Neural cell (in vitro differentiated cells): ENCODE measurements at regions not wholly inside any gene's neighbourhood (a gene's known extent, or its start where the extent isn't known, plus 50 kb on each side); places are given as distances from the start of the nearest gene placed in this dataset.

Experiments
- H2AFZ ChIP-seq: fragments of 200-600, 300-800 bp; sonication (generic), shearing (Covaris generic); 2 replicates; pipeline ENCODE4 v1.6.0; 2014; ENCODE audit warnings: low read depth, mild to moderate bottlenecking, antibody characterized with exemption, low read length, moderate library complexity
- H3F3A ChIP-seq: fragments of 200-600 bp; shearing (Covaris generic); 2 replicates; pipeline ENCODE4 v1.6.1; 2016; ENCODE audit warnings: mild to moderate bottlenecking, moderate library complexity, mixed read lengths, antibody characterized with exemption, low read length; ENCODE audit not compliant: insufficient read depth, poor library complexity, severe bottlenecking
- H3K27ac ChIP-seq: fragments of 200-600, 300-800 bp; sonication (generic), shearing (Covaris generic); 2 replicates; pipeline ENCODE4 v1.5.1; 2014; ENCODE audit warnings: mild to moderate bottlenecking, low read length, moderate library complexity
- H3K27me3 ChIP-seq: fragments of 300-800, 200-600 bp; sonication (generic), shearing (Covaris generic); 2 replicates; pipeline ENCODE4 v1.6.0; 2014; ENCODE audit warnings: mild to moderate bottlenecking, low read depth, low read length, moderate library complexity; ENCODE audit not compliant: insufficient read depth
- H3K36me3 ChIP-seq: fragments of 300-800, 200-600 bp; sonication (generic), shearing (Covaris generic); 2 replicates; pipeline ENCODE4 v1.5.1; 2014; ENCODE audit warnings: mild to moderate bottlenecking, antibody characterized with exemption, low read length, moderate library complexity; ENCODE audit not compliant: insufficient read depth
- H3K4me2 ChIP-seq: fragments of 300-800, 200-600 bp; sonication (generic), shearing (Covaris generic); 2 replicates; pipeline ENCODE4 v1.6.0; 2014; ENCODE audit warnings: mild to moderate bottlenecking, low read length
- H3K4me3 ChIP-seq: fragments of 300-800, 200-600 bp; sonication (generic), shearing (Covaris generic); 2 replicates; pipeline ENCODE4 v1.5.1; 2014; ENCODE audit warnings: mild to moderate bottlenecking, low read length, moderate library complexity
- H3K79me2 ChIP-seq: fragments of 200-600 bp; shearing (Covaris generic); replicated peaks from 2 replicates; pipeline ENCODE4 v1.6.0; 2014; ENCODE audit warnings: mild to moderate bottlenecking, low read length, moderate library complexity; ENCODE audit not compliant: insufficient read depth
- H3K9ac ChIP-seq: fragments of 300-800, 200-600 bp; sonication (generic), shearing (Covaris generic); 2 replicates; pipeline ENCODE4 v1.6.1; 2016; ENCODE audit warnings: mild to moderate bottlenecking, low read length, mixed read lengths
- H3K9me2 ChIP-seq: fragments of 200-600 bp; shearing (Covaris generic); 2 replicates; pipeline ENCODE4 v1.6.1; 2016; ENCODE audit warnings: mild to moderate bottlenecking, low read length, mixed read lengths; ENCODE audit not compliant: insufficient read depth
- H3K9me3 ChIP-seq: fragments of 200-600, 300-800 bp; sonication (generic), shearing (Covaris generic); 2 replicates; pipeline ENCODE4 v1.6.1; 2016; ENCODE audit warnings: mild to moderate bottlenecking, mixed run types, low read length, moderate library complexity, mixed read lengths
- H4K20me1 ChIP-seq: fragments of 200-600 bp; shearing (Covaris generic); 2 replicates; pipeline ENCODE4 v1.6.1; 2016; ENCODE audit warnings: mild to moderate bottlenecking, mixed run types; ENCODE audit not compliant: insufficient read depth
- EP300 ChIP-seq: fragments of 450-650 bp; conservative IDR thresholded peaks from 2 replicates; pipeline ENCODE4 v1.6.1; 2014; ENCODE audit warnings: antibody characterized with exemption, mild to moderate bottlenecking, moderate library complexity; ENCODE audit not compliant: poor library complexity, severe bottlenecking
- EZH2 ChIP-seq: fragments of 200-600, 300-800 bp; shearing (Covaris generic), sonication (generic); IDR thresholded peaks from 2 replicates; pipeline ENCODE4 v1.6.1; 2014; ENCODE audit warnings: antibody characterized with exemption, low read length, borderline replicate concordance, mild to moderate bottlenecking; ENCODE audit not compliant: insufficient read depth, poor library complexity, severe bottlenecking
- MXI1 ChIP-seq: fragments of 450-650 bp; conservative IDR thresholded peaks from 2 replicates; pipeline ENCODE4 v1.6.1; 2014; ENCODE audit warnings: antibody characterized with exemption, mild to moderate bottlenecking; ENCODE audit not compliant: poor library complexity, severe bottlenecking
- POLR2AphosphoS5 ChIP-seq: IDR thresholded peaks from 2 replicates; pipeline ENCODE4 v1.6.1; 2012
- RAD21 ChIP-seq: fragments of 450-650 bp; conservative IDR thresholded peaks from 2 replicates; pipeline ENCODE4 v1.6.1; 2014; ENCODE audit warnings: antibody characterized with exemption, mild to moderate bottlenecking, moderate library complexity
- SMC3 ChIP-seq: fragments of 450-650 bp; conservative IDR thresholded peaks from 2 replicates; pipeline ENCODE4 v1.6.1; 2014; ENCODE audit warnings: antibody characterized with exemption, mild to moderate bottlenecking, moderate library complexity; ENCODE audit not compliant: poor library complexity
- TAF1 ChIP-seq: IDR thresholded peaks from 2 replicates; pipeline ENCODE4 v1.6.1; 2012; ENCODE audit warnings: low read depth
- TF ChIP-seq, protein P1 (sequence below): fragments of 450-650 bp; IDR thresholded peaks from 2 replicates; pipeline ENCODE4 v1.5.1; 2014; ENCODE audit warnings: antibody characterized with exemption, mild to moderate bottlenecking, moderate library complexity; ENCODE audit not compliant: poor library complexity, severe bottlenecking
- TF ChIP-seq, protein P2 (sequence below): IDR thresholded peaks from 2 replicates; pipeline ENCODE4 v1.6.1; 2012; ENCODE audit warnings: borderline replicate concordance

DNA sequence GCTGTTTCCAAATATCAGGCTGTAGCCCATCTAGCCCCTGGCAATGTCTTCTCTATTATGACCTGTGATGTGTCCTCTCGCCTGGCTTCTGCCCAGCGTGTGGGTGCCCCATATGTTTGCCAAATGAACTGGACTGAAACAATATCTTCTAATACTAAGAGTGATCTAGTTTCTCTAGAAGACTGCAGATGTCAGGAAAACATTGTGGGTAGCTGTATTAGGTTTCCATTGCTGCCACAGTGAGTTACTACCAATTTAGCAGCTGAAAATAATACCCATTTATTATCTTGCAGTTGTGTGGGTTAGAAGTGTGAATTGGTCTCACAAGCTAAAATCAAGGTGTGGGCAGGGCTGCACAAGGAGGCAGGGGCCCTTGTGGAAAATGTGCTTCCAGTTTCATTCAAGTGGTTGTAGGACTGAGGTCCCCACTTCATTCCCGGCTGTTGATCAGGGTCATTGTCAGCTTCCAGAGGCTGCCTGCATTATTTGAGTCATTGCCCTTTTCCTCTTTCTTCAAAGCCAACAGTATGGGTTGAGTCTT, 202.8 kb upstream of the BMPER start:
- Histone ChIP-seq H3K4me3 (no peak overlapping the region), H3K9me3 (no peaks in the 10 kb centered on the region), H3K27ac (no peak overlapping the region), H3K79me2 (no peaks in the 10 kb centered on the region), H3K9me2 (no peaks in the 10 kb centered on the region), H3F3A (no peaks in the 10 kb centered on the region), H2AFZ (no peak overlapping the region), H3K36me3 (no peaks in the 10 kb centered on the region), H3K4me2 (no peak overlapping the region), H3K9ac (no peak overlapping the region), H4K20me1 (no peaks in the 10 kb centered on the region), H3K27me3 (no peaks in the 10 kb centered on the region)
- TF ChIP-seq SMC3 (no peak), MXI1 (no peak), TAF1 (no peak), RAD21 (no peak), EZH2 (no peak), EP300 (no peak), POLR2AphosphoS5 (no peak)
- TF ChIP-seq, protein P1, sequence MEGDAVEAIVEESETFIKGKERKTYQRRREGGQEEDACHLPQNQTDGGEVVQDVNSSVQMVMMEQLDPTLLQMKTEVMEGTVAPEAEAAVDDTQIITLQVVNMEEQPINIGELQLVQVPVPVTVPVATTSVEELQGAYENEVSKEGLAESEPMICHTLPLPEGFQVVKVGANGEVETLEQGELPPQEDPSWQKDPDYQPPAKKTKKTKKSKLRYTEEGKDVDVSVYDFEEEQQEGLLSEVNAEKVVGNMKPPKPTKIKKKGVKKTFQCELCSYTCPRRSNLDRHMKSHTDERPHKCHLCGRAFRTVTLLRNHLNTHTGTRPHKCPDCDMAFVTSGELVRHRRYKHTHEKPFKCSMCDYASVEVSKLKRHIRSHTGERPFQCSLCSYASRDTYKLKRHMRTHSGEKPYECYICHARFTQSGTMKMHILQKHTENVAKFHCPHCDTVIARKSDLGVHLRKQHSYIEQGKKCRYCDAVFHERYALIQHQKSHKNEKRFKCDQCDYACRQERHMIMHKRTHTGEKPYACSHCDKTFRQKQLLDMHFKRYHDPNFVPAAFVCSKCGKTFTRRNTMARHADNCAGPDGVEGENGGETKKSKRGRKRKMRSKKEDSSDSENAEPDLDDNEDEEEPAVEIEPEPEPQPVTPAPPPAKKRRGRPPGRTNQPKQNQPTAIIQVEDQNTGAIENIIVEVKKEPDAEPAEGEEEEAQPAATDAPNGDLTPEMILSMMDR = no peak
- TF ChIP-seq, protein P2, sequence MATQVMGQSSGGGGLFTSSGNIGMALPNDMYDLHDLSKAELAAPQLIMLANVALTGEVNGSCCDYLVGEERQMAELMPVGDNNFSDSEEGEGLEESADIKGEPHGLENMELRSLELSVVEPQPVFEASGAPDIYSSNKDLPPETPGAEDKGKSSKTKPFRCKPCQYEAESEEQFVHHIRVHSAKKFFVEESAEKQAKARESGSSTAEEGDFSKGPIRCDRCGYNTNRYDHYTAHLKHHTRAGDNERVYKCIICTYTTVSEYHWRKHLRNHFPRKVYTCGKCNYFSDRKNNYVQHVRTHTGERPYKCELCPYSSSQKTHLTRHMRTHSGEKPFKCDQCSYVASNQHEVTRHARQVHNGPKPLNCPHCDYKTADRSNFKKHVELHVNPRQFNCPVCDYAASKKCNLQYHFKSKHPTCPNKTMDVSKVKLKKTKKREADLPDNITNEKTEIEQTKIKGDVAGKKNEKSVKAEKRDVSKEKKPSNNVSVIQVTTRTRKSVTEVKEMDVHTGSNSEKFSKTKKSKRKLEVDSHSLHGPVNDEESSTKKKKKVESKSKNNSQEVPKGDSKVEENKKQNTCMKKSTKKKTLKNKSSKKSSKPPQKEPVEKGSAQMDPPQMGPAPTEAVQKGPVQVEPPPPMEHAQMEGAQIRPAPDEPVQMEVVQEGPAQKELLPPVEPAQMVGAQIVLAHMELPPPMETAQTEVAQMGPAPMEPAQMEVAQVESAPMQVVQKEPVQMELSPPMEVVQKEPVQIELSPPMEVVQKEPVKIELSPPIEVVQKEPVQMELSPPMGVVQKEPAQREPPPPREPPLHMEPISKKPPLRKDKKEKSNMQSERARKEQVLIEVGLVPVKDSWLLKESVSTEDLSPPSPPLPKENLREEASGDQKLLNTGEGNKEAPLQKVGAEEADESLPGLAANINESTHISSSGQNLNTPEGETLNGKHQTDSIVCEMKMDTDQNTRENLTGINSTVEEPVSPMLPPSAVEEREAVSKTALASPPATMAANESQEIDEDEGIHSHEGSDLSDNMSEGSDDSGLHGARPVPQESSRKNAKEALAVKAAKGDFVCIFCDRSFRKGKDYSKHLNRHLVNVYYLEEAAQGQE = no peak

GRCh38 chr7:33705333-33705833, 200.0 kb upstream of the BMPER start:
- H2AFZ ChIP-seq = no peak overlapping the region
- H3K4me3 ChIP-seq = no peak overlapping the region
- no peaks in the 10 kb centered on the region for H3K27me3 ChIP-seq
- H3F3A ChIP-seq = no peaks in the 10 kb centered on the region
- no peaks in the 10 kb centered on the region for H3K9me2 ChIP-seq
- H3K9ac ChIP-seq = no peak overlapping the region
- H3K36me3 ChIP-seq = no peaks in the 10 kb centered on the region
- H3K79me2 ChIP-seq = no peaks in the 10 kb centered on the region
- H4K20me1 ChIP-seq = no peaks in the 10 kb centered on the region
- H3K4me2 ChIP-seq = no peak overlapping the region
- H3K9me3 ChIP-seq = no peaks in the 10 kb centered on the region
- TF ChIP-seq, protein P2 = no peak
- TF ChIP-seq SMC3 (no peak), EP300 (no peak), RAD21 (no peak), EZH2 (no peak), TAF1 (no peak), POLR2AphosphoS5 (no peak), MXI1 (no peak)
- TF ChIP-seq, protein P1 = no peak
- no peak overlapping the region for H3K27ac ChIP-seq
